D721Med (cell line): ENCODE measurements at regions not wholly inside any gene's neighbourhood (a gene's known extent, or its start where the extent isn't known, plus 50 kb on each side); places are given as distances from the start of the nearest gene placed in this dataset.

Experiments
- DNase-seq: peaks from one replicate; pipeline ENCODE4 v3.0.0; 2011; ENCODE audit warnings: low spot score; ENCODE audit not compliant: insufficient read length
- FAIRE-seq: peaks from 2 replicates; lab custom pipeline; 2011; peaks lifted over from hg19 to GRCh38; lab: Jason Lieb, UNC
- TF ChIP-seq, protein P1 (sequence below): IDR thresholded peaks from 2 replicates; pipeline ENCODE4 v1.5.1; 2012; ENCODE audit warnings: mild to moderate bottlenecking, control low read depth; ENCODE audit not compliant: insufficient read depth; ENCODE audit errors: missing control alignments

DNA sequence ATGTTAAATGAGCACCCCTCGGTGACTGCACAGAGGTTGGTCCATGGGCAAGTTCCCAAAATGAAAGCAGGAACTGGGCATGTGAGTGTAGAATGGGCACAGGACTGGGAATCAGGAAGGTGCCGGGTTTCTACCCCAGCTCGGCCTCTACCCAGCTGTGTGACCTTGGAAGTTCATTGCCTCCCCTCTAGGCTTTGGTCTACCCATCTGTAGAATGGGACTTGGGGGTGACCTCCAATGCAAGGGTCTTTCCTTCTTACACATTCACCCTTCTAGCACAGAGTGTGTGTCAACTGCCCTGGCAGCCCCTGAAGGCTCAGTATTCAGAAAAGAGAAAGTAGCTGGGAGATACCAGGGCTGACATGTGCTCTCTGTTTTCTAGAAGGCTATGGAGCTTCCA is 72.3 kb upstream of the PIAS1 start:
- FAIRE-seq: no peak

DNA sequence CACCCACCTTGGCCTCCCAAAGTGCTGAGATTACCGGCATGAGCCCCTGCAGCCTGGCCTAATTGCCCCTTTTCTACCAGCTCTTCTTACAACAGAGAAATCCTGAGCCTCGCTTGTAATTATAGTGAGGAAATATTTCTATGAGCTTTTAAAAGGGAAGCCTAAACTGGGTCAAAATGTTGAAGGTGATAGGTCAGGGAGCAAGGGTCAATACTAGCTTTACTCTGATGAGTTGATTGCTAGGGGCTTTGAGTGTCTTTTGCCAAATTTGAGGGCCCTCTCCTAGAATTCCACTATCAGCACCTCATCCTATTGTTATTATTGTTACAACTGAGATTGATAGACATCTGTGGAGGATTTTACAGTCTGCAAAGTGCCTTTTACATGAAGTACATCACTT is 62.4 kb upstream of the PIAS1 start:
- FAIRE-seq (no peak), DNase-seq (no peak)
- TF ChIP-seq, protein P1, sequence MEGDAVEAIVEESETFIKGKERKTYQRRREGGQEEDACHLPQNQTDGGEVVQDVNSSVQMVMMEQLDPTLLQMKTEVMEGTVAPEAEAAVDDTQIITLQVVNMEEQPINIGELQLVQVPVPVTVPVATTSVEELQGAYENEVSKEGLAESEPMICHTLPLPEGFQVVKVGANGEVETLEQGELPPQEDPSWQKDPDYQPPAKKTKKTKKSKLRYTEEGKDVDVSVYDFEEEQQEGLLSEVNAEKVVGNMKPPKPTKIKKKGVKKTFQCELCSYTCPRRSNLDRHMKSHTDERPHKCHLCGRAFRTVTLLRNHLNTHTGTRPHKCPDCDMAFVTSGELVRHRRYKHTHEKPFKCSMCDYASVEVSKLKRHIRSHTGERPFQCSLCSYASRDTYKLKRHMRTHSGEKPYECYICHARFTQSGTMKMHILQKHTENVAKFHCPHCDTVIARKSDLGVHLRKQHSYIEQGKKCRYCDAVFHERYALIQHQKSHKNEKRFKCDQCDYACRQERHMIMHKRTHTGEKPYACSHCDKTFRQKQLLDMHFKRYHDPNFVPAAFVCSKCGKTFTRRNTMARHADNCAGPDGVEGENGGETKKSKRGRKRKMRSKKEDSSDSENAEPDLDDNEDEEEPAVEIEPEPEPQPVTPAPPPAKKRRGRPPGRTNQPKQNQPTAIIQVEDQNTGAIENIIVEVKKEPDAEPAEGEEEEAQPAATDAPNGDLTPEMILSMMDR: no peak

More for the DNA sequence above, 72.3 kb upstream of the PIAS1 start:
- TF ChIP-seq, protein P1: no peak
- DNase-seq: no peak

DNA sequence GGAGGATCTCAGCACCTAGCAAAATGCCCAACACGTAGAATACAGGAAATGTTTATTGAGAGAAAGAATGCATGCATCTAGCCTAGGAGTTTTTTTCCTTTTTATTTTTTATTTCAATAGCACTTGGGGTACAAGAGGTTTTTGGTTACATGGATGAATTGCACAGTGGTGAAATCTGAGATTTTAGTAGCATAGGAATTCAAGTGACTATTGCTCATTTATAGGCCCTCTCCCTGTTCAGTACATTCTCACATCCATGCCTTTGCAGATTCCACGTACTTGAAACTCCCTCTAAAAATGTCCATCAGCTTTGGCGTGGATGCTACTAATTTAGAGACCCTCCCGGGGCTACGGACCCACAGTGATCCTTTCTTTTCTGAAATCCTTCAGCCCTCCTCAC is 61.7 kb upstream of the PIAS1 start:
- TF ChIP-seq, protein P1: no peak
- DNase-seq: no peak
- no peak for FAIRE-seq

DNA sequence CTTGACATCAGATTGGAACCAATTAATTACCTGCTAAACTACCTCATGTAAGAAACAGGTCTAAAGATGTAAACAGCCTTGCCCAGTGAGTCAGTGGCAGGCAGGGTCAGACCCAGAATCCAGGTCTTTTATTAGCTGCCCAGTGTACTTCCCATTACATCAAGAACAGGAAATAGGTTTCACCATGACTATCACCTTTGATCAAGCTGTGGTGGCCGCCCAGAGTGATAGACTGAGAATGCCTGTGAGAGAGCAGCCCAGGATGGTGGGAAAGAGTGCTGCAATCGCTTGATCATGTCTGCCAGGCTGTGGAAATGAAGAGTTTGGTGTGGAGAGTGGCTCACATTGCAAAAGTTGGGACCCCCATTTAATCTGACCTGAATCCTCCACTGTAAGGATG is 61.3 kb upstream of the PIAS1 start:
- DNase-seq (no peak), FAIRE-seq (no peak)
- TF ChIP-seq, protein P1: no peak

DNA sequence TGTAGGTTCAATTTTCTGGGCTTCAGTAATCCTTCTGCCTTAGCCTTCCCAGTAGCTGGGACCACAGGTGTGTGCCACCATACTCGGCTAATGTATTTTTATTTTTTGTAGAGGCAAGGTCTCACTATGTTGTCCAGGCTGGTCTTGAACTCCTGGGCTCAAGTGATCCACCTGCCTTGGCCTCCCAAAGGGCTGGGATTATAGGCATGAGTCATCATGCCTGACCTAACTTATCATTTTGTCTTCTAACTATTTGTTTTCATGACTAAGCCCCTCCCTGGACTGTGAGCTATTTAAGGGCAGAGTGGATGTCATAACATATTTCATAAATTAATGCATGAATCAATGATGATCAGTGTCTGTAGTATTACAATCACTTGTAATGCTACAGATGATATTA is 56.1 kb upstream of the PIAS1 start:
- TF ChIP-seq, protein P1: no peak
- DNase-seq: no peak
- FAIRE-seq: no peak

DNA sequence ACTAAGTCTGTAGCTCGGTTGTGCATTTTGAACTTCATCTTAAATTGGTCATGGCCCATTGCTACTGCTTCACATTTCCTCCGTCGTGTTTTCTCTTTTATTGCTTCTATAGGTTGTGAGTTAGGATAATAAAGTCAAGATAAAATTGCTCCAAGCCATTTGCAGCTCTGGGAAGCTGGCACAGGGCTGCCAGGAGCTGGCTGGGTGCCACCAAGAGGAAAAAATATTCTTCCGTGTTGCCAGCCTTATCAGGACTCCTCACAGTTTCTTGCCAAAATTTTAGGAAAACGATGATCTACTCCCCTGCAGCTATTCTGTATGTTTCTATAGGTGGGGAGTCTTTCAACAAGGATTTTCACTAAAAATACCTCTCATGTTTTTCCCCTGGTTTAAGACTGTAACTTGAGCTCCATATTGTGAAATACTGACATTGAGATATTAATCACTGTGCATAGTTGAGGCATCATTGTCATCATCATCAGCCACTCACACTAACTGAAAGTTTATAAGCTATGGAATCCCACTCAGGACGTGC is 55.4 kb upstream of the PIAS1 start:
- TF ChIP-seq, protein P1: no peak
- no peak for FAIRE-seq
- DNase-seq: no peak

DNA sequence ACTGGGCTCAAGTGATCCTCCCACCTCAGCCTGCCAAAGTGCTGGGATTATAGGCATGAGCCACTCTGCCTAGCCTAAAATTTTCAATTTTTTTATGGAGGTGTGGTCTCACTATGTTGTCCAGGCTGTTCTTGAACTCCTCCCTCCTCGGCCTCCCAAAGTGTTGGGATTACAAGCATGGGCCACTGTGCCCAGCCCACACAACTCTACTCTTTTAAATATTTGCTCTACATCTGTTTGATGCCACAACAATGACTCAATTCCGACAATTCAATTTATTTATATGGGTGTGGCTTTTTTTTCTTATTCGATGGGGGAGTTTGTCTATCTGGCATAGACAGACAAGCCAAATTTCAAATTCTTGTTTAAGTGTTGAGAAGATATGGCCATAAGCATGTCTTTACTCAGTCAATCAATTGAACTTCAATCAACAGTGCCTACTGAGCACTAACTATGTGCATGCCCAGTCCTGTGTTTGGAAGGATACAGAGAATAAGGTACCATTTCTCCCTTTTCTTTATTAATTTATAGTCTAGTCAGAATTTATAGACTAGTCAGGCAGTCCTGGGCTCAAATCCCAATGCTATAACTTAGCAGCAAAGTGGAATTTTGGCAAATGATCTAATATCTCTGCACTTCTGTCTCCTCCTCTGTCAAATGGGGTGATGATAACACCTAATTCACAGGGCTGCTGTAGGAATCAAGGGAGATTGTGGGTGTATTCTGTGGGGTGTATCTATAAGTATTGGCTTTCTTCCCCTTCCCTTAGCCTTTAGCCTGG is 54.6 kb upstream of the PIAS1 start:
- FAIRE-seq (no peak), DNase-seq (no peak)
- TF ChIP-seq, protein P1: no peak
